CD4-positive, alpha-beta T cell (primary cell): ENCODE measurements at regions not wholly inside any gene's neighbourhood (a gene's known extent, or its start where the extent isn't known, plus 50 kb on each side); places are given as distances from the start of the nearest gene placed in this dataset.

ENCODE experiments used
- ATAC-seq: fragments of 200-7000 bp; cut with Tn5 transposase; one replicate; pipeline ENCODE4 v1.10.0; 2022; ENCODE audit warnings: mild to moderate bottlenecking; ENCODE audit not compliant: poor library complexity
- CTCF ChIA-PET: fragments of 350-600 bp; sonication (Branson Sonifier 250); formaldehyde crosslinking; loops from one replicate; lab custom pipeline; 2021; ENCODE audit warnings: antibody characterized with exemption, inconsistent platforms; lab: Charles Lee
- POLR2A ChIA-PET: fragments of 350-600 bp; sonication (Branson Sonifier 250); formaldehyde crosslinking; loops from one replicate; lab custom pipeline; 2021; ENCODE audit warnings: antibody characterized with exemption, inconsistent platforms; lab: Charles Lee
- DNase-seq, 14 experiments: peaks; one replicate each; pipeline ENCODE4 v3.0.0-alpha.2; 2013 to 2020; ENCODE audit warnings: mixed read lengths in 2 of 14
- H3K27ac ChIP-seq, 2 donors: one replicate each; pipeline versions ENCODE4 v1.5.1 to v1.7.0; 2013; ENCODE audit warnings: low read length in 2 of 2, low read depth in 1 of 2, mild to moderate bottlenecking in 1 of 2
- H3K27me3 ChIP-seq, 2 experiments: 1 replicate in 1 of 2; 2 replicates in 1 of 2; pipeline versions ENCODE4 v1.6.1 to v1.7.0; 2013; ENCODE audit warnings: low read length in 2 of 2, control low read depth in 1 of 2, mild to moderate bottlenecking in 1 of 2, moderate library complexity in 1 of 2; ENCODE audit not compliant: insufficient read depth in 2 of 2, control insufficient read depth in 1 of 2
- H3K36me3 ChIP-seq: one replicate; pipeline ENCODE4 v1.6.1; 2013; ENCODE audit warnings: low read length, control low read depth; ENCODE audit not compliant: insufficient read depth
- H3K4me1 ChIP-seq: one replicate; pipeline ENCODE4 v1.6.1; 2013; ENCODE audit warnings: low read length, control low read depth; ENCODE audit not compliant: insufficient read depth
- H3K4me3 ChIP-seq: one replicate; pipeline ENCODE4 v1.5.1; 2013; ENCODE audit warnings: mild to moderate bottlenecking, low read length, moderate library complexity
- H3K9me3 ChIP-seq, 2 experiments: 1 replicate in 1 of 2; 2 replicates in 1 of 2; pipeline versions ENCODE4 v1.6.1 to v1.7.0; 2013; ENCODE audit warnings: low read length in 2 of 2, mild to moderate bottlenecking in 2 of 2, control low read depth in 1 of 2, moderate library complexity in 1 of 2; ENCODE audit not compliant: control insufficient read depth in 1 of 2, insufficient read depth in 1 of 2
- H3K27ac Mint-ChIP-seq: one replicate; pipeline ENCODE4 v1.8.0; 2020; ENCODE audit warnings: mixed read lengths
- H3K27me3 Mint-ChIP-seq: one replicate; pipeline ENCODE4 v1.8.0; 2021; ENCODE audit warnings: mixed read lengths
- H3K36me3 Mint-ChIP-seq: one replicate; pipeline ENCODE4 v1.8.0; 2021; ENCODE audit warnings: low read depth, mixed read lengths
- H3K4me1 Mint-ChIP-seq: one replicate; pipeline ENCODE4 v1.8.0; 2021; ENCODE audit warnings: low read depth, mixed read lengths
- H3K4me3 Mint-ChIP-seq: one replicate; pipeline ENCODE4 v1.8.0; 2020; ENCODE audit warnings: mild to moderate bottlenecking, mixed read lengths
- H3K9me3 Mint-ChIP-seq: one replicate; pipeline ENCODE4 v1.8.0; 2020; ENCODE audit warnings: mixed read lengths
- intact Hi-C, 2 experiments: fragments of 100-400 bp; cut with DNase I in 1 of 2; cut with micrococcal nuclease in 1 of 2; formaldehyde crosslinking; loops; one replicate each; pipeline versions ENCODE4 v1.15.1 to v1.9.0; 2023 to 2025; cut with DNase I, micrococcal nuclease
- TF ChIP-seq, protein P1 (sequence below): fragments of 200-600 bp; IDR thresholded peaks from one replicate; pipeline ENCODE4 v1.8.0; 2022; ENCODE audit warnings: antibody characterized with exemption, mild to moderate bottlenecking

- Mint-ChIP-seq H3K36me3 (no peaks in the 10 kb centered on the region), H3K27ac (no peak overlapping the region), H3K4me3 (no peak overlapping the region), H3K4me1 (no peaks in the 10 kb centered on the region), H3K9me3 (peaks cover 14% of the 10 kb centered on the region), H3K27me3 (no peaks in the 10 kb centered on the region)
- no peak for DNase-seq
- intact Hi-C loops = no loop called here
- H3K4me3 ChIP-seq = no peak overlapping the region
- peaks cover 0 to 7% of the 10 kb centered on the region in 2 experiments for H3K9me3 ChIP-seq
- CTCF ChIA-PET = no interaction called here
- H3K36me3 ChIP-seq = no peaks in the 10 kb centered on the region
- H3K4me1 ChIP-seq = no peaks in the 10 kb centered on the region
- H3K27ac ChIP-seq = no peak overlapping the region
- TF ChIP-seq, protein P1, sequence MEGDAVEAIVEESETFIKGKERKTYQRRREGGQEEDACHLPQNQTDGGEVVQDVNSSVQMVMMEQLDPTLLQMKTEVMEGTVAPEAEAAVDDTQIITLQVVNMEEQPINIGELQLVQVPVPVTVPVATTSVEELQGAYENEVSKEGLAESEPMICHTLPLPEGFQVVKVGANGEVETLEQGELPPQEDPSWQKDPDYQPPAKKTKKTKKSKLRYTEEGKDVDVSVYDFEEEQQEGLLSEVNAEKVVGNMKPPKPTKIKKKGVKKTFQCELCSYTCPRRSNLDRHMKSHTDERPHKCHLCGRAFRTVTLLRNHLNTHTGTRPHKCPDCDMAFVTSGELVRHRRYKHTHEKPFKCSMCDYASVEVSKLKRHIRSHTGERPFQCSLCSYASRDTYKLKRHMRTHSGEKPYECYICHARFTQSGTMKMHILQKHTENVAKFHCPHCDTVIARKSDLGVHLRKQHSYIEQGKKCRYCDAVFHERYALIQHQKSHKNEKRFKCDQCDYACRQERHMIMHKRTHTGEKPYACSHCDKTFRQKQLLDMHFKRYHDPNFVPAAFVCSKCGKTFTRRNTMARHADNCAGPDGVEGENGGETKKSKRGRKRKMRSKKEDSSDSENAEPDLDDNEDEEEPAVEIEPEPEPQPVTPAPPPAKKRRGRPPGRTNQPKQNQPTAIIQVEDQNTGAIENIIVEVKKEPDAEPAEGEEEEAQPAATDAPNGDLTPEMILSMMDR = no peak
- H3K27me3 ChIP-seq = no peaks in the 10 kb centered on the region
- no peak for ATAC-seq
- POLR2A ChIA-PET = no interaction called here
Measured at GRCh38 chr14:40727107-40727506, 879.6 kb upstream of the LRFN5 start.

- Mint-ChIP-seq H3K27me3 (no peaks in the 10 kb centered on the region), H3K27ac (no peak overlapping the region), H3K9me3 (peaks cover 18% of the 10 kb centered on the region), H3K4me1 (no peaks in the 10 kb centered on the region), H3K4me3 (no peak overlapping the region), H3K36me3 (no peaks in the 10 kb centered on the region)
- intact Hi-C loops = no loop called here
- DNase-seq (no peak), ATAC-seq (no peak)
- Histone ChIP-seq H3K36me3 (no peaks in the 10 kb centered on the region), H3K27me3 (no peaks in the 10 kb centered on the region), H3K9me3 (peaks cover 0 to 8% of the 10 kb centered on the region in 2 experiments), H3K27ac (no peak overlapping the region), H3K4me1 (no peaks in the 10 kb centered on the region), H3K4me3 (no peak overlapping the region)
- ChIA-PET POLR2A (no interaction called here), CTCF (no interaction called here)
- TF ChIP-seq, protein P1 = no peak
Measured at GRCh38 chr14:40713387-40713786, 893.3 kb upstream of the LRFN5 start.

DNA sequence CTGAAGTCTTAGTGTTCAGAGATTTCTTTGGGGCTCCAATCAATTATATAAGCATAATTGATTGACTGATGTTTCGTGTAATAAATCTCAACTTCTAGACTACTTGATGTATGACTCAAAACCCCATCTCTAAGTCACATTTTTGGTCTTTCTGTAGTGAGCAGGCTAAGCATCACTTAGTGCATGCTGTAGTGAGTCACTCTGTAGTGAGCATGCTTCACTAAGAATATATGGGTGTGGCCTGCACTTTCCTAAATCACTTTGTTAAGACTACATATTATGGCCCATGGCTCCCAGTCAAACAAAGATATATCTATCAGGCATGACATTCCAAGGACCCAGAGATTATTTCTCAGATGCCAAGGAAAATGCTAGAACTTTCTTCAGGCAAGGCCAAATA is 909.4 kb upstream of the LRFN5 start:
- no peaks in the 10 kb centered on the region for H3K27me3 ChIP-seq
- Mint-ChIP-seq H3K36me3 (no peaks in the 10 kb centered on the region), H3K4me3 (no peak overlapping the region), H3K9me3 (peaks cover 2% of the 10 kb centered on the region), H3K4me1 (no peaks in the 10 kb centered on the region), H3K27me3 (no peaks in the 10 kb centered on the region), H3K27ac (no peak overlapping the region)
- no peak for ATAC-seq
- H3K4me1 ChIP-seq = no peaks in the 10 kb centered on the region
- no peak for DNase-seq
- ChIA-PET CTCF (no interaction called here), POLR2A (no interaction called here)
- intact Hi-C loops = no loop called here
- H3K36me3 ChIP-seq = no peaks in the 10 kb centered on the region
- no peak overlapping the region for H3K27ac ChIP-seq
- TF ChIP-seq, protein P1 = no peak
- H3K4me3 ChIP-seq = no peak overlapping the region
- H3K9me3 ChIP-seq = peaks cover 0 to 4% of the 10 kb centered on the region in 2 experiments
